IMR-90 (cell line): ENCODE measurements at regions not wholly inside any gene's neighbourhood (a gene's known extent, or its start where the extent isn't known, plus 50 kb on each side); places are given as distances from the start of the nearest gene placed in this dataset.

ENCODE experiments used
- ATAC-seq: fragments of 200-7000 bp; cut with Tn5 transposase; 2 replicates; pipeline ENCODE4 v1.9.1; 2020; ENCODE audit warnings: low read depth, mild to moderate bottlenecking, moderate library complexity
- BruUV-seq: library from RNA; stranded (reverse); fragments of 400-500 nt; replicated peaks from 2 replicates; lab custom pipeline; 2021; lab: Mats Ljungman, UMichigan
- CTCF ChIA-PET: fragments of 300-600 bp; formaldehyde crosslinking; extraction: SDS; loops from one replicate; lab custom pipeline; 2021; ENCODE audit warnings: antibody characterized with exemption; lab: Yijun Ruan, JAX
- POLR2A ChIA-PET: fragments of 300-600 bp; sonication (Branson Sonifier 250); formaldehyde crosslinking; loops from one replicate; lab custom pipeline; 2022; ENCODE audit warnings: antibody characterized with exemption; ENCODE audit not compliant: unreplicated experiment; lab: Charles Lee
- DNase-seq: peaks from one replicate; pipeline ENCODE4 v3.0.0; 2013
- H2AFZ ChIP-seq: replicated peaks from 2 replicates; pipeline ENCODE3; 2013; ENCODE audit warnings: low read length, mild to moderate bottlenecking; ENCODE audit not compliant: poor library complexity
- H2AK5ac ChIP-seq: 2 replicates; pipeline ENCODE4 v1.6.1; 2013; ENCODE audit warnings: low read depth, low read length, inconsistent platforms
- H2AK9ac ChIP-seq: replicated peaks from 2 replicates; pipeline ENCODE3; 2013; ENCODE audit warnings: mild to moderate bottlenecking, low read depth, low read length, moderate library complexity; ENCODE audit not compliant: poor library complexity
- H2BK120ac ChIP-seq: 2 replicates; pipeline ENCODE4 v1.6.1; 2013; ENCODE audit warnings: low read depth, low read length, inconsistent platforms
- H2BK15ac ChIP-seq: 3 replicates; pipeline ENCODE4 v1.6.1; 2013; ENCODE audit warnings: low read depth, low read length, inconsistent platforms
- H2BK20ac ChIP-seq: 2 replicates; pipeline ENCODE4 v1.6.1; 2013; ENCODE audit warnings: low read depth, mild to moderate bottlenecking, inconsistent platforms, low read length, moderate library complexity
- H2BK5ac ChIP-seq: 2 replicates; pipeline ENCODE4 v1.6.1; 2013; ENCODE audit warnings: mild to moderate bottlenecking, low read depth, low read length, inconsistent platforms; ENCODE audit not compliant: poor library complexity, severe bottlenecking
- H3K14ac ChIP-seq: replicated peaks from 2 replicates; pipeline ENCODE4 v1.6.1; 2013; ENCODE audit warnings: low read depth, low read length, inconsistent platforms
- H3K18ac ChIP-seq: 2 replicates; pipeline ENCODE4 v1.6.1; 2013; ENCODE audit warnings: low read depth, low read length, control low read depth
- H3K23ac ChIP-seq: 2 replicates; pipeline ENCODE4 v1.6.1; 2013; ENCODE audit warnings: low read depth, low read length, inconsistent platforms
- H3K27ac ChIP-seq: 2 replicates; pipeline ENCODE4 v1.5.1; 2013; ENCODE audit warnings: mild to moderate bottlenecking, control low read depth, low read length; ENCODE audit not compliant: insufficient read depth
- H3K27me3 ChIP-seq: 2 replicates; pipeline ENCODE4 v1.6.1; 2013; ENCODE audit warnings: low read length; ENCODE audit not compliant: control insufficient read depth, insufficient read depth
- H3K36me3 ChIP-seq: 2 replicates; pipeline ENCODE4 v1.6.1; 2013; ENCODE audit warnings: low read length, mixed read lengths; ENCODE audit not compliant: control insufficient read depth, insufficient read depth
- H3K4ac ChIP-seq: 2 replicates; pipeline ENCODE4 v1.6.1; 2013; ENCODE audit warnings: low read depth, low read length, inconsistent platforms
- H3K4me1 ChIP-seq: 2 replicates; pipeline ENCODE4 v1.6.1; 2013; ENCODE audit warnings: low read length, mixed read lengths; ENCODE audit not compliant: control insufficient read depth, insufficient read depth
- H3K4me2 ChIP-seq: 2 replicates; pipeline ENCODE4 v1.6.1; 2013; ENCODE audit warnings: low read depth, mild to moderate bottlenecking, control low read depth, low read length, moderate library complexity
- H3K4me3 ChIP-seq: 2 replicates; pipeline ENCODE4 v1.5.1; 2013; ENCODE audit warnings: low read depth, mild to moderate bottlenecking, control low read depth, low read length, moderate library complexity; ENCODE audit not compliant: insufficient read depth
- H3K56ac ChIP-seq: 2 replicates; pipeline ENCODE4 v1.6.1; 2013; ENCODE audit warnings: low read length, inconsistent platforms; ENCODE audit not compliant: insufficient read depth; ENCODE audit errors: extremely low read depth
- H3K79me1 ChIP-seq, 2 experiments: 2 replicates each; pipeline ENCODE4 v1.6.1; 2013; ENCODE audit warnings: low read length in 2 of 2, inconsistent platforms in 1 of 2, low read depth in 1 of 2
- H3K9ac ChIP-seq: 2 replicates; pipeline ENCODE4 v1.6.1; 2013; ENCODE audit warnings: low read depth, low read length, control low read depth
- H3K9me1 ChIP-seq: 2 replicates; pipeline ENCODE4 v1.6.1; 2013; ENCODE audit warnings: low read length, inconsistent platforms; ENCODE audit not compliant: insufficient read depth
- H3K9me3 ChIP-seq: 2 replicates; pipeline ENCODE4 v1.6.1; 2013; ENCODE audit warnings: low read length; ENCODE audit not compliant: control insufficient read depth, insufficient read depth
- H4K20me1 ChIP-seq: 2 replicates; pipeline ENCODE4 v1.6.1; 2013; ENCODE audit warnings: low read length, inconsistent platforms; ENCODE audit not compliant: insufficient read depth
- H4K5ac ChIP-seq: 2 replicates; pipeline ENCODE4 v1.6.1; 2013; ENCODE audit warnings: mild to moderate bottlenecking, low read depth, low read length, control low read depth
- H4K8ac ChIP-seq, 2 experiments: 2 replicates each; pipeline ENCODE4 v1.6.1; 2013; ENCODE audit warnings: low read depth in 2 of 2, low read length in 2 of 2, control low read depth in 1 of 2, inconsistent platforms in 1 of 2
- H4K91ac ChIP-seq: 2 replicates; pipeline ENCODE4 v1.6.1; 2013; ENCODE audit warnings: low read depth, low read length, inconsistent platforms; ENCODE audit not compliant: insufficient read depth
- BHLHE40 ChIP-seq: fragments of 150-350 bp; IDR thresholded peaks from 2 replicates; pipeline ENCODE4 v1.6.1; 2016; ENCODE audit warnings: mild to moderate bottlenecking, low read depth, low read length
- CEBPB ChIP-seq: IDR thresholded peaks from 2 replicates; pipeline ENCODE4 v1.6.1; 2012; ENCODE audit warnings: low read depth, low read length, improper control_type of control experiment
- CHD1 ChIP-seq: IDR thresholded peaks from 2 replicates; pipeline ENCODE4 v1.6.1; 2012; ENCODE audit warnings: low read depth, low read length, improper control_type of control experiment
- CTCF ChIP-seq: conservative IDR thresholded peaks from 2 replicates; pipeline ENCODE4 v1.5.1; 2012; ENCODE audit warnings: mild to moderate bottlenecking, low read depth, low read length, improper control_type of control experiment
- FOS ChIP-seq: fragments of 150-350 bp; IDR thresholded peaks from 2 replicates; pipeline ENCODE4 v1.6.1; 2016; ENCODE audit warnings: low read depth, low read length
- MAFK ChIP-seq: IDR thresholded peaks from 2 replicates; pipeline ENCODE4 v1.6.1; 2012; ENCODE audit warnings: low read depth, low read length, improper control_type of control experiment
- MAZ ChIP-seq: IDR thresholded peaks from 2 replicates; pipeline ENCODE4 v1.6.1; 2012; ENCODE audit warnings: low read depth, mild to moderate bottlenecking, low read length, improper control_type of control experiment, moderate library complexity, borderline replicate concordance
- MXI1 ChIP-seq: IDR thresholded peaks from 2 replicates; pipeline ENCODE4 v1.6.1; 2012; ENCODE audit warnings: low read depth, mild to moderate bottlenecking, low read length, moderate library complexity, borderline replicate concordance
- NFE2L2 ChIP-seq: fragments of 150-350 bp; IDR thresholded peaks from 2 replicates; pipeline ENCODE4 v1.6.1; 2016; ENCODE audit warnings: low read depth, mild to moderate bottlenecking, low read length
- POLR2A ChIP-seq: IDR thresholded peaks from 2 replicates; pipeline ENCODE4 v1.6.1; 2012; ENCODE audit warnings: mild to moderate bottlenecking, low read depth, low read length
- RAD21 ChIP-seq: IDR thresholded peaks from 2 replicates; pipeline ENCODE4 v1.6.1; 2012; ENCODE audit warnings: low read length, improper control_type of control experiment
- RCOR1 ChIP-seq: IDR thresholded peaks from 2 replicates; pipeline ENCODE4 v1.6.1; 2012; ENCODE audit warnings: mild to moderate bottlenecking, low read length, improper control_type of control experiment; ENCODE audit not compliant: insufficient replicate concordance
- RFX5 ChIP-seq: IDR thresholded peaks from 2 replicates; pipeline ENCODE4 v1.8.0; 2012; ENCODE audit warnings: low read depth, mild to moderate bottlenecking, low read length, moderate library complexity
- SMC3 ChIP-seq: fragments of 150-350 bp; IDR thresholded peaks from 2 replicates; pipeline ENCODE4 v1.6.1; 2016; ENCODE audit warnings: low read depth, mild to moderate bottlenecking, antibody characterized with exemption, low read length, moderate library complexity
- USF2 ChIP-seq: fragments of 150-350 bp; IDR thresholded peaks from 2 replicates; pipeline ENCODE4 v1.6.1; 2017; ENCODE audit warnings: mild to moderate bottlenecking, antibody characterized with exemption, low read length, low read depth
- WGBS, 2 experiments: methylation state at CpG; one replicate each; pipeline versions ENCODE4 v1.1.5 to v1.1.7; 2013; ENCODE audit warnings: missing lambda C conversion rate in 2 of 2; ENCODE audit not compliant: insufficient read length in 1 of 2; ENCODE audit errors: extremely low coverage in 2 of 2; 5-methylcytosine and 5-hydroxymethylcytosine counted together
- dilution Hi-C: fragments of 300-500 bp; cut with HindIII; formaldehyde crosslinking; loops from one replicate; pipeline ENCODE4 v1.14.3; 2018; ENCODE audit warnings: low sequenced_read_pairs; ENCODE audit not compliant: unreplicated experiment
- in situ Hi-C: fragments of 300-500 bp; cut with MboI; formaldehyde crosslinking; loops from 3 replicates; pipeline ENCODE4 v1.14.3; 2019; ENCODE audit warnings: low sequenced_read_pairs, inconsistent platforms, mixed read lengths
- intact Hi-C: fragments of 100-400 bp; cut with micrococcal nuclease; formaldehyde crosslinking; loops from 2 replicates; pipeline ENCODE4 v1.10.0; 2022
- TF ChIP-seq, protein P1 (sequence below): fragments of 150-350 bp; IDR thresholded peaks from 2 replicates; pipeline ENCODE4 v1.6.1; 2016; ENCODE audit warnings: low read depth, mild to moderate bottlenecking, low read length, moderate library complexity, borderline replicate concordance

DNA sequence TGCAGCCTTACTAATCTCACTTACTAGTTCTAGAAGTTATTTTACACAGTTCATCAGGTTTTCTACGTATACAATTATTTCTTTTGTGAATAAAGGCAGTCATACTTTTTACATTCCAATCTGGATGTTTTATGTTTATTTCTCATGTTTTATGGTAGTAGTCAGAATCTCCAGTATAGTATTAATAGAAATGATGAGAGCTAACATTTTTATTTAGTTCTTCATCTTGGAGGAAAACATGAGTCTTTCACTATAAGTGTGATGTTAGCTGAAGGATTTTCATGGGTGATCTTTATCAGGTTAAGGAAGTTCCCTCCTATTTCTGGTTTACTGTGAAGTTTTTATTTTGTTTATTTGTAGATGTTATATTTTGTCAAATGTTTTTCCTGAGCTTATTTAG, 256.1 kb upstream of the GIMD1 start:
- in situ Hi-C loops (no loop called here), intact Hi-C loops (no loop called here), dilution Hi-C loops (no loop called here)
- TF ChIP-seq RFX5 = no peak
- TF ChIP-seq, protein P1, sequence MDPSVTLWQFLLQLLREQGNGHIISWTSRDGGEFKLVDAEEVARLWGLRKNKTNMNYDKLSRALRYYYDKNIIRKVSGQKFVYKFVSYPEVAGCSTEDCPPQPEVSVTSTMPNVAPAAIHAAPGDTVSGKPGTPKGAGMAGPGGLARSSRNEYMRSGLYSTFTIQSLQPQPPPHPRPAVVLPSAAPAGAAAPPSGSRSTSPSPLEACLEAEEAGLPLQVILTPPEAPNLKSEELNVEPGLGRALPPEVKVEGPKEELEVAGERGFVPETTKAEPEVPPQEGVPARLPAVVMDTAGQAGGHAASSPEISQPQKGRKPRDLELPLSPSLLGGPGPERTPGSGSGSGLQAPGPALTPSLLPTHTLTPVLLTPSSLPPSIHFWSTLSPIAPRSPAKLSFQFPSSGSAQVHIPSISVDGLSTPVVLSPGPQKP = no peak
- TF ChIP-seq MAZ = no peak
- no peak for TF ChIP-seq BHLHE40
- no peak for TF ChIP-seq CTCF
- TF ChIP-seq CEBPB = no peak
- TF ChIP-seq CHD1 = no peak
- no peak for TF ChIP-seq FOS
- no peak for TF ChIP-seq NFE2L2
- no peak for TF ChIP-seq RCOR1
- TF ChIP-seq POLR2A = no peak
- no peak for TF ChIP-seq MAFK
- no peak for TF ChIP-seq USF2
- TF ChIP-seq MXI1 = no peak
- no peak for TF ChIP-seq RAD21
- no peak for TF ChIP-seq SMC3
- Histone ChIP-seq H2BK120ac (no peak overlapping the region), H3K27ac (no peak overlapping the region), H2BK15ac (no peak overlapping the region), H2BK5ac (no peak overlapping the region), H3K14ac (no peak overlapping the region), H3K56ac (no peak overlapping the region), H3K9me1 (no peaks in the 10 kb centered on the region), H2AFZ (no peak overlapping the region), H3K18ac (no peak overlapping the region), H3K4me2 (no peak overlapping the region), H3K4me3 (no peak overlapping the region), H3K4me1 (no peaks in the 10 kb centered on the region), H3K9me3 (no peaks in the 10 kb centered on the region), H4K91ac (no peak overlapping the region), H3K79me1 (no peaks in the 10 kb centered on the region), H3K36me3 (no peaks in the 10 kb centered on the region), H2BK20ac (no peak overlapping the region), H3K27me3 (no peaks in the 10 kb centered on the region), H4K20me1 (no peaks in the 10 kb centered on the region), H3K9ac (no peak overlapping the region), H2AK5ac (no peak overlapping the region), H3K4ac (no peak overlapping the region), H2AK9ac (no peak overlapping the region), H4K8ac (no peak overlapping the region), H3K23ac (no peak overlapping the region), H4K5ac (no peak overlapping the region)
- CTCF ChIA-PET = no interaction called here
- no CpG with 5 or more reads among the region's 1 CpG for WGBS, 2 experiments
- peak; percentile 1 for DNase-seq
- BruUV-seq = no TSS peak
- POLR2A ChIA-PET = no interaction called here
- ATAC-seq = no peak
